OCI-LY1 (cell line): ENCODE measurements at regions not wholly inside any gene's neighbourhood (a gene's known extent, or its start where the extent isn't known, plus 50 kb on each side); places are given as distances from the start of the nearest gene placed in this dataset.

Source experiments
- EZH2 ChIP-seq: fragments of 200-600 bp; sonication (generic), shearing (Covaris generic); IDR thresholded peaks from 2 replicates; pipeline ENCODE4 v1.8.0; 2017; ENCODE audit warnings: borderline replicate concordance, mixed run types, mild to moderate bottlenecking, antibody characterized with exemption, low read length, moderate library complexity, mixed read lengths
- TF ChIP-seq, protein P1 (sequence below): fragments of 200-600 bp; sonication (generic), shearing (Covaris generic); IDR thresholded peaks from 2 replicates; pipeline ENCODE4 v1.5.1; 2017; ENCODE audit warnings: mild to moderate bottlenecking, antibody characterized with exemption, low read length, moderate library complexity, mixed read lengths

DNA sequence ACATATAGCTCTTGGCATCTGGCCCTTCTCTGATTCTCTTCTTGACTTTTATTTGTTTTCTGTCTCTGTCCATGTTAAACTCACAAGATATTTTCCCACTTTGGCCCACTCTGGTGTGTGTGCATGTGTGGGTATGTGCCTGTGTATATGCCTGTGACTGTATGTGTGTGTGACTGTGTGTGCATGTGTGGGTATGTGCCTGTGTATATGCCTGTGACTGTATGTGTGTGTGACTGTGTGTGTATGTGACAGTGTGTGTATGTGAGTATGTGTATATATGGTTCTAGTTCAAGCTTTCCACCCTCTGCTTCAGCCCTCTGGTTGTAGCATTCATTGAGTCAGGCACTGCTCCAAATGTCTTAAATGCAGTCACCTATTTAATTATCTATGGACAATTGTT lies 88.6 kb upstream of the GGTLC1 start:
- no peak for TF ChIP-seq EZH2
- TF ChIP-seq, protein P1, sequence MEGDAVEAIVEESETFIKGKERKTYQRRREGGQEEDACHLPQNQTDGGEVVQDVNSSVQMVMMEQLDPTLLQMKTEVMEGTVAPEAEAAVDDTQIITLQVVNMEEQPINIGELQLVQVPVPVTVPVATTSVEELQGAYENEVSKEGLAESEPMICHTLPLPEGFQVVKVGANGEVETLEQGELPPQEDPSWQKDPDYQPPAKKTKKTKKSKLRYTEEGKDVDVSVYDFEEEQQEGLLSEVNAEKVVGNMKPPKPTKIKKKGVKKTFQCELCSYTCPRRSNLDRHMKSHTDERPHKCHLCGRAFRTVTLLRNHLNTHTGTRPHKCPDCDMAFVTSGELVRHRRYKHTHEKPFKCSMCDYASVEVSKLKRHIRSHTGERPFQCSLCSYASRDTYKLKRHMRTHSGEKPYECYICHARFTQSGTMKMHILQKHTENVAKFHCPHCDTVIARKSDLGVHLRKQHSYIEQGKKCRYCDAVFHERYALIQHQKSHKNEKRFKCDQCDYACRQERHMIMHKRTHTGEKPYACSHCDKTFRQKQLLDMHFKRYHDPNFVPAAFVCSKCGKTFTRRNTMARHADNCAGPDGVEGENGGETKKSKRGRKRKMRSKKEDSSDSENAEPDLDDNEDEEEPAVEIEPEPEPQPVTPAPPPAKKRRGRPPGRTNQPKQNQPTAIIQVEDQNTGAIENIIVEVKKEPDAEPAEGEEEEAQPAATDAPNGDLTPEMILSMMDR = no peak
